ENCODE measurements at regions not wholly inside any gene's neighbourhood (a gene's known extent, or its start where the extent isn't known, plus 50 kb on each side); places are given as distances from the start of the nearest gene placed in this dataset.

- Histone ChIP-seq H3K9me1 (ENCODE audit: insufficient read depth, low read length) (no peaks in the 10 kb centered on the region), H3K36me3 (ENCODE audit: control insufficient read depth, insufficient read depth, low read length) (no peaks in the 10 kb centered on the region), H3K9ac (ENCODE audit: low read depth, low read length) (no peak overlapping the region), H3K23ac (ENCODE audit: low read depth, low read length) (no peak overlapping the region), H4K20me1 (ENCODE audit: insufficient read depth, low read length) (no peaks in the 10 kb centered on the region), H2BK20ac (ENCODE audit: low read depth, low read length) (no peak overlapping the region), H3K18ac (ENCODE audit: low read depth, low read length) (no peak overlapping the region), H2AFZ (replicated peaks; ENCODE audit: low read length, poor library complexity) (no peak overlapping the region), H3K27ac (ENCODE audit: insufficient read depth, low read length) (no peak overlapping the region), H2BK120ac (ENCODE audit: low read depth, low read length) (no peak overlapping the region), H3K4me3 (ENCODE audit: insufficient read depth, low read depth, low read length) (no peak overlapping the region), H4K8ac (ENCODE audit: low read depth in 2 of 2, low read length in 2 of 2) (no peak overlapping the region), H2AK5ac (ENCODE audit: low read depth, low read length) (no peak overlapping the region), H3K56ac (ENCODE audit: extremely low read depth, insufficient read depth, low read length) (no peak overlapping the region), H2BK5ac (ENCODE audit: low read depth, low read length, poor library complexity, severe bottlenecking) (no peak overlapping the region), H4K91ac (ENCODE audit: insufficient read depth, low read depth, low read length) (no peak overlapping the region), H3K4ac (ENCODE audit: low read depth, low read length) (no peak overlapping the region), H3K27me3 (ENCODE audit: control insufficient read depth, insufficient read depth, low read length) (no peaks in the 10 kb centered on the region), H3K4me1 (ENCODE audit: control insufficient read depth, insufficient read depth, low read length) (no peaks in the 10 kb centered on the region), H3K79me1 (ENCODE audit: low read depth in 1 of 2, low read length in 2 of 2) (no peaks in the 10 kb centered on the region), H3K9me3 (ENCODE audit: control insufficient read depth, insufficient read depth, low read length) (no peaks in the 10 kb centered on the region), H3K4me2 (ENCODE audit: low read depth, low read length) (no peak overlapping the region), H4K5ac (ENCODE audit: low read depth, low read length) (no peak overlapping the region), H2AK9ac (replicated peaks; ENCODE audit: low read depth, low read length, poor library complexity) (no peak overlapping the region), H3K14ac (replicated peaks; ENCODE audit: low read depth, low read length) (no peak overlapping the region), H2BK15ac (ENCODE audit: low read depth, low read length) (no peak overlapping the region)
- in situ Hi-C loops (cut with MboI; ENCODE audit: low sequenced_read_pairs) = no loop called here
- BruUV-seq (replicated peaks) = no TSS peak
- 17% methylated on average over 2 of the region's 6 CpGs; no CpG with 5 or more reads in 1 of the 2 experiments for WGBS, 2 experiments (ENCODE audit: extremely low coverage in 2 of 2, insufficient read length in 1 of 2)
- DNase-seq (no peak), ATAC-seq (ENCODE audit: low read depth) (no peak)
- TF ChIP-seq ELK1 (IDR thresholded peaks at IDR 0.05; ENCODE audit: borderline replicate concordance, low read depth, low read length) (no peak), CEBPB (IDR thresholded peaks at IDR 0.05; ENCODE audit: low read depth, low read length) (no peak), MAZ (IDR thresholded peaks at IDR 0.05; ENCODE audit: borderline replicate concordance, low read depth, low read length) (no peak), MXI1 (IDR thresholded peaks at IDR 0.05; ENCODE audit: borderline replicate concordance, low read depth, low read length) (no peak)
- TF ChIP-seq, protein P1, sequence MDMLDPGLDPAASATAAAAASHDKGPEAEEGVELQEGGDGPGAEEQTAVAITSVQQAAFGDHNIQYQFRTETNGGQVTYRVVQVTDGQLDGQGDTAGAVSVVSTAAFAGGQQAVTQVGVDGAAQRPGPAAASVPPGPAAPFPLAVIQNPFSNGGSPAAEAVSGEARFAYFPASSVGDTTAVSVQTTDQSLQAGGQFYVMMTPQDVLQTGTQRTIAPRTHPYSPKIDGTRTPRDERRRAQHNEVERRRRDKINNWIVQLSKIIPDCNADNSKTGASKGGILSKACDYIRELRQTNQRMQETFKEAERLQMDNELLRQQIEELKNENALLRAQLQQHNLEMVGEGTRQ (IDR thresholded peaks at IDR 0.05; ENCODE audit: low read depth, low read length) = no peak
- intact Hi-C loops (cut with micrococcal nuclease) = no loop called here
- ChIA-PET CTCF (interaction anchor here (0.6 kb wide), 1 partner anchor 479 kb away, joined by 3 read pairs; no protein-coding TSS in a partner anchor), POLR2A (ENCODE audit: unreplicated experiment) (no interaction called here)
- dilution Hi-C loops (cut with HindIII; ENCODE audit: low sequenced_read_pairs, unreplicated experiment) = no loop called here
Measured at GRCh38 chr4:100913685-100914084, 395.9 kb upstream of the EMCN start.

Measured in IMR-90 (cell line).